Upper lobe of left lung (tissue), 6 donors: ENCODE measurements at regions not wholly inside any gene's neighbourhood (a gene's known extent, or its start where the extent isn't known, plus 50 kb on each side); places are given as distances from the start of the nearest gene placed in this dataset.

ENCODE experiments used
- ATAC-seq, 2 donors: fragments of 200-7000 bp; cut with Tn5 transposase; one replicate each; pipeline ENCODE4 v1.9.1; 2022; ENCODE audit warnings: mild to moderate bottlenecking in 2 of 2, moderate library complexity in 2 of 2; ENCODE audit not compliant: low FRiP score in 2 of 2
- DNase-seq, 2 donors: peaks; one replicate each; pipeline ENCODE4 v3.0.0-alpha.2; 2019 to 2020
- H3K27ac ChIP-seq, 4 donors: fragments of 200-600 bp; sonication (generic); one replicate each; pipeline ENCODE4 v1.5.1; 2016 to 2019
- H3K27me3 ChIP-seq, 4 donors: fragments of 200-600 bp; sonication (generic); one replicate each; pipeline ENCODE4 v1.5.1; 2017 to 2019
- H3K36me3 ChIP-seq, 4 donors: fragments of 200-600 bp; sonication (generic); one replicate each; pipeline ENCODE4 v1.5.1; 2016 to 2019
- H3K4me1 ChIP-seq, 4 donors: fragments of 200-600 bp; sonication (generic); one replicate each; pipeline ENCODE4 v1.5.1; 2018 to 2019
- H3K4me3 ChIP-seq, 4 donors: fragments of 200-600 bp; sonication (generic); one replicate each; pipeline ENCODE4 v1.5.1; 2017 to 2019; ENCODE audit warnings: mild to moderate bottlenecking in 2 of 4, moderate library complexity in 1 of 4
- H3K9me3 ChIP-seq, 4 donors: fragments of 200-600 bp; sonication (generic); one replicate each; pipeline ENCODE4 v1.5.1; 2018 to 2019
- EP300 ChIP-seq, 4 donors: sonication (generic); formaldehyde crosslinking; IDR thresholded peaks; one replicate each; pipeline ENCODE4 v1.5.1; 2017; ENCODE audit warnings: antibody characterized with exemption in 4 of 4, control low read depth in 2 of 4
- POLR2A ChIP-seq, 4 donors: fragments of 450-650 bp; IDR thresholded peaks; one replicate each; pipeline ENCODE4 v1.5.1; 2016 to 2017; ENCODE audit warnings: antibody characterized with exemption in 4 of 4, mild to moderate bottlenecking in 2 of 4
- POLR2AphosphoS5 ChIP-seq, 2 donors: sonication (generic); formaldehyde crosslinking; IDR thresholded peaks; one replicate each; pipeline ENCODE4 v1.5.1; 2017; ENCODE audit warnings: antibody characterized with exemption in 2 of 2
- WGBS, 2 donors: methylation state at CpG; one replicate each; pipeline ENCODE4 v1.1.5; 2017 to 2018; 5-methylcytosine and 5-hydroxymethylcytosine counted together
- TF ChIP-seq, protein P1 (sequence below), 6 experiments: fragments of 450-650 bp in 4 of 6; fragments of 200-600 bp in 2 of 6; sonication (generic) in 2 of 6; IDR thresholded peaks; one replicate each; pipeline ENCODE4 v1.5.1; 2016 to 2019; ENCODE audit warnings: antibody characterized with exemption in 6 of 6
- donor health status: DM: no; HTN: no; CAD: no; lungs with moderate emphysema.
- donor health status: DM: no; HTN: yes; CAD: no; lungs with severe emphysema.

DNA sequence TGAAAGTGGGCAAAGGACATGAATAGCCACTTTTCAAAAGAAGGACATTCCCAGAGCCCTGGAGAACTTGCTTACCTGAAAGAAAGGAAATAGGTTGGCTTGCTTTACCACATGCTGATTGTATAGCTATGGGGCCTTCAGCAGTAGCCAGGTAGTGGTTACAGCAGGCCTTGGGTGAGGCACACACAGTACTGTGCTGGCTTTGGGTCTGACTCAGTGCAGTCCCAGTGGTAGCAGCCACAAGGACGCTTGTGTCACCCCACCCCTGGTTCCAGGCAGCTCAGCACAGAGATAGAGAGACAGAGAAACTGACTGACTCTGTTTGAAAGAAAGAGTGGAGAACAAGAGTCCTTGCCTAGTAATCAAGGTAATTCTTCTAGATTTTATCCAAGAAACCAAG lies 201.0 kb upstream of the EYS start:
- Histone ChIP-seq H3K4me3 (no peak overlapping the region), H3K9me3 (no peaks in the 10 kb centered on the region), H3K36me3 (no peaks in the 10 kb centered on the region), H3K27ac (no peak overlapping the region), H3K27me3 (no peaks in the 10 kb centered on the region), H3K4me1 (no peaks in the 10 kb centered on the region)
- ATAC-seq = peak in 1 of 2 donors; percentile 32
- WGBS, 2 donors = 67% methylated on average over 1 of the region's 1 CpG; no CpG with 5 or more reads in 1 of the 2 donors
- DNase-seq = no peak
- TF ChIP-seq EP300 (IDR thresholded peaks at IDR 0.05) = no peak
- no peak for TF ChIP-seq POLR2A (IDR thresholded peaks at IDR 0.05)
- TF ChIP-seq POLR2AphosphoS5 (IDR thresholded peaks at IDR 0.05) = no peak
- TF ChIP-seq, protein P1, sequence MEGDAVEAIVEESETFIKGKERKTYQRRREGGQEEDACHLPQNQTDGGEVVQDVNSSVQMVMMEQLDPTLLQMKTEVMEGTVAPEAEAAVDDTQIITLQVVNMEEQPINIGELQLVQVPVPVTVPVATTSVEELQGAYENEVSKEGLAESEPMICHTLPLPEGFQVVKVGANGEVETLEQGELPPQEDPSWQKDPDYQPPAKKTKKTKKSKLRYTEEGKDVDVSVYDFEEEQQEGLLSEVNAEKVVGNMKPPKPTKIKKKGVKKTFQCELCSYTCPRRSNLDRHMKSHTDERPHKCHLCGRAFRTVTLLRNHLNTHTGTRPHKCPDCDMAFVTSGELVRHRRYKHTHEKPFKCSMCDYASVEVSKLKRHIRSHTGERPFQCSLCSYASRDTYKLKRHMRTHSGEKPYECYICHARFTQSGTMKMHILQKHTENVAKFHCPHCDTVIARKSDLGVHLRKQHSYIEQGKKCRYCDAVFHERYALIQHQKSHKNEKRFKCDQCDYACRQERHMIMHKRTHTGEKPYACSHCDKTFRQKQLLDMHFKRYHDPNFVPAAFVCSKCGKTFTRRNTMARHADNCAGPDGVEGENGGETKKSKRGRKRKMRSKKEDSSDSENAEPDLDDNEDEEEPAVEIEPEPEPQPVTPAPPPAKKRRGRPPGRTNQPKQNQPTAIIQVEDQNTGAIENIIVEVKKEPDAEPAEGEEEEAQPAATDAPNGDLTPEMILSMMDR (IDR thresholded peaks at IDR 0.05) = no peak

DNA sequence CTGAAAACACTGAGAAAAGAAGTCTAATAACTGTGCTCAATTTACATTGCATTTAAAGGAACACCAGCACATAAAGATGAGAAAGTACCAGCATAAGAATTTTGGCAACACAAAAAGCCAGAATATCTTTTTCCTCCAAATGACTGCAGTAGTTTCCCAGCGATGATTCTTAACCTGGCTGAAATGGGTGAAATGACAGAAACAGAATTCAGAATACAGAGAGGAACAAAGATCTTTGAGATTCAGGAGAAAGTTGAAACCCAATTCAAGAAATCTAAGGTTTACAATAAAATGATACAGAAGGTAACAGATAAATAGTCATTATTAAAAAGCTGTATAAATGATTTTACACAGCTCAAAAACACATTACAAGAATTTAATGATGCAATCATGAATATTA lies 197.0 kb upstream of the EYS start:
- H3K27ac ChIP-seq = no peak overlapping the region
- WGBS, 2 donors = 88 to 90% methylated on average over 1 of the region's 1 CpG
- no peaks in the 10 kb centered on the region for H3K4me1 ChIP-seq
- ATAC-seq (no peak), DNase-seq (no peak)
- H3K36me3 ChIP-seq = no peaks in the 10 kb centered on the region
- H3K9me3 ChIP-seq = no peaks in the 10 kb centered on the region
- no peak overlapping the region for H3K4me3 ChIP-seq
- TF ChIP-seq EP300 (IDR thresholded peaks at IDR 0.05) (no peak), POLR2AphosphoS5 (IDR thresholded peaks at IDR 0.05) (no peak), POLR2A (IDR thresholded peaks at IDR 0.05) (no peak)
- TF ChIP-seq, protein P1 (IDR thresholded peaks at IDR 0.05) = no peak
- H3K27me3 ChIP-seq = no peaks in the 10 kb centered on the region

DNA sequence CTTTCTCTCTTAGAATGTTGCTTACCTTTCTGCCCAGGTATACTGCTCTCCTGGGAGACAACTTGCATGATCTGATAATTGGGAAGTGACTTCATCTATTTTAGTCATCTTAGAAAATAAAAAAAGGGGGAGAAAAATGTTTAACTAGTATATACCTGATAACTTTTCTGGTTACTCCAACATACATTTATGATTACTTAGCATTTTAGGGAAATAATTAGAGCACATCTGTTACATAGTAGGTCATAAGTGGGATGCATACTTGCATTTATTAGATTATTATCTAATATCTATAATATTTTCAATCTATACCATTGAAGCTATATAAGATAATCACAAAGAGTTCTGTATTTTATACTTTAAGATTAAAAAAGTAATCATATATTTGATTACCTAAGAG lies 193.9 kb upstream of the EYS start:
- Histone ChIP-seq H3K27ac (no peak overlapping the region), H3K4me1 (no peaks in the 10 kb centered on the region), H3K4me3 (no peak overlapping the region), H3K9me3 (no peaks in the 10 kb centered on the region), H3K36me3 (no peaks in the 10 kb centered on the region), H3K27me3 (no peaks in the 10 kb centered on the region)
- DNase-seq (no peak), ATAC-seq (no peak)
- TF ChIP-seq EP300 (IDR thresholded peaks at IDR 0.05) (no peak), POLR2A (IDR thresholded peaks at IDR 0.05) (no peak), POLR2AphosphoS5 (IDR thresholded peaks at IDR 0.05) (no peak)
- TF ChIP-seq, protein P1 (IDR thresholded peaks at IDR 0.05) = no peak

- 0% methylated on average over 1 of the region's 1 CpG for WGBS, 2 donors
- H3K9me3 ChIP-seq = no peaks in the 10 kb centered on the region
These were observed 189.1 kb upstream of the EYS start for GRCh38 chr6:65896140-65896539.

DNA sequence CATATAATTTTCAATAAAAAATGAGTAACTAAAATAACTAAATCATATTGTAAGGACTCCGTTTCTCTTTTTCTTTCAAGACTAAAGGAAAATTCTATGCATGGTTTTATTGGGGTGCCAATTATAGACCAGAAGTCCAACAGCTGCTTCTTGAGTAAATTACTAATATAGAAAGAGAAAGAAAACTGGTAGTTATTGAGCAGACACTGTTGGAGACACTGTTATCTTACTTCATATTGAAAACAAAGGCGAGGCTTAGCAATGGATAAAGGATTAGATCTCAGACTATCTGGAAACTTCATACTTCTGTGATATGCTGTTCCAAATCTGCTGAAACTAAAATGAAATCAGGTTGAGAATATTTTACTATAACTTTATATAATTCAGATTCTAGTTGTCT lies 169.6 kb upstream of the EYS start:
- H3K4me3 ChIP-seq = no peak overlapping the region
- no peak for ATAC-seq
- TF ChIP-seq POLR2A (IDR thresholded peaks at IDR 0.05) (no peak), EP300 (IDR thresholded peaks at IDR 0.05) (no peak), POLR2AphosphoS5 (IDR thresholded peaks at IDR 0.05) (no peak)
- TF ChIP-seq, protein P1 (IDR thresholded peaks at IDR 0.05) = no peak
- no peak for DNase-seq
- no peaks in the 10 kb centered on the region for H3K27me3 ChIP-seq
- no peak overlapping the region for H3K27ac ChIP-seq
- no peaks in the 10 kb centered on the region for H3K9me3 ChIP-seq
- H3K4me1 ChIP-seq = no peaks in the 10 kb centered on the region
- 82 to 83% methylated on average over 2 of the region's 2 CpGs for WGBS, 2 donors
- no peaks in the 10 kb centered on the region for H3K36me3 ChIP-seq

More at GRCh38 chr6:65896140-65896539, 189.1 kb upstream of the EYS start:
- H3K27me3 ChIP-seq = no peaks in the 10 kb centered on the region
- DNase-seq (no peak), ATAC-seq (no peak)
- H3K4me3 ChIP-seq = no peak overlapping the region
- H3K36me3 ChIP-seq = no peaks in the 10 kb centered on the region
- no peak overlapping the region for H3K27ac ChIP-seq
- TF ChIP-seq POLR2A (IDR thresholded peaks at IDR 0.05) (no peak), EP300 (IDR thresholded peaks at IDR 0.05) (no peak), POLR2AphosphoS5 (IDR thresholded peaks at IDR 0.05) (no peak)
- TF ChIP-seq, protein P1 (IDR thresholded peaks at IDR 0.05) = no peak
- H3K4me1 ChIP-seq = no peaks in the 10 kb centered on the region
